Osteocyte (in vitro differentiated cells): ENCODE measurements at regions not wholly inside any gene's neighbourhood (a gene's known extent, or its start where the extent isn't known, plus 50 kb on each side); places are given as distances from the start of the nearest gene placed in this dataset.

ENCODE experiments used
- DNase-seq: peaks from one replicate; pipeline ENCODE4 v3.0.0; 2021; ENCODE audit warnings: mixed read lengths; ENCODE audit not compliant: unreplicated experiment; ENCODE audit errors: extremely low spot score
- H3K27ac Mint-ChIP-seq: one replicate; pipeline ENCODE4 v1.8.0; 2021; ENCODE audit warnings: mild to moderate bottlenecking, mixed read lengths; ENCODE audit not compliant: unreplicated experiment
- H3K27me3 Mint-ChIP-seq: one replicate; pipeline ENCODE4 v1.8.0; 2021; ENCODE audit warnings: mixed read lengths; ENCODE audit not compliant: unreplicated experiment
- H3K36me3 Mint-ChIP-seq: one replicate; pipeline ENCODE4 v1.8.0; 2021; ENCODE audit warnings: mixed read lengths; ENCODE audit not compliant: unreplicated experiment
- H3K4me1 Mint-ChIP-seq: one replicate; pipeline ENCODE4 v1.8.0; 2021; ENCODE audit warnings: mixed read lengths; ENCODE audit not compliant: unreplicated experiment
- H3K4me3 Mint-ChIP-seq: one replicate; pipeline ENCODE4 v1.8.0; 2021; ENCODE audit warnings: mild to moderate bottlenecking, moderate library complexity, mixed read lengths; ENCODE audit not compliant: unreplicated experiment
- H3K9me3 Mint-ChIP-seq: one replicate; pipeline ENCODE4 v1.8.0; 2021; ENCODE audit warnings: mixed read lengths; ENCODE audit not compliant: unreplicated experiment
- TF ChIP-seq, protein P1 (sequence below): fragments of 200-600 bp; sonication (generic); IDR thresholded peaks from 2 replicates; pipeline ENCODE4 v1.5.0; 2021; ENCODE audit warnings: antibody characterized with exemption, mild to moderate bottlenecking, moderate library complexity

DNA sequence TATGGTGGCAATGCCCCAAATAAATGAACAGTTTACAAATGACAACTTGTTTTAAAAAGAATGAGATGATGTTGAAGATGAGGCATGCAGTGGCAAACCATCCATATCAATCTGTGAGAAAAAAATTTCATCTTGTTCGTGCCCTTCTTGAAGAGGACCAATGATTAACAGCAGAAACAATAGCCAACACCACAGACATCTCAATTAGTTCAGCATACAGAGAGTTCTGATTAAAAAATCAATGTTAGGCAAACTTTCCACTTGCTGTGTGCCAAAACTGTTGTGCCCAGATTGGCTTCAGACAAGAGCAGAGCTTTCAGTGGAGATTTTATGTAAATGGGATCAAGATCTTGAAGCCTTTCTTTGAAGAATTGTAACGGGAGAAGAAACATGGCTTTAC lies 329.9 kb downstream of the BMP4 start:
- no peaks in the 10 kb centered on the region for H3K9me3 Mint-ChIP-seq
- peaks cover 26% of the 10 kb centered on the region for H3K27me3 Mint-ChIP-seq
- H3K4me3 Mint-ChIP-seq = no peak overlapping the region
- TF ChIP-seq, protein P1, sequence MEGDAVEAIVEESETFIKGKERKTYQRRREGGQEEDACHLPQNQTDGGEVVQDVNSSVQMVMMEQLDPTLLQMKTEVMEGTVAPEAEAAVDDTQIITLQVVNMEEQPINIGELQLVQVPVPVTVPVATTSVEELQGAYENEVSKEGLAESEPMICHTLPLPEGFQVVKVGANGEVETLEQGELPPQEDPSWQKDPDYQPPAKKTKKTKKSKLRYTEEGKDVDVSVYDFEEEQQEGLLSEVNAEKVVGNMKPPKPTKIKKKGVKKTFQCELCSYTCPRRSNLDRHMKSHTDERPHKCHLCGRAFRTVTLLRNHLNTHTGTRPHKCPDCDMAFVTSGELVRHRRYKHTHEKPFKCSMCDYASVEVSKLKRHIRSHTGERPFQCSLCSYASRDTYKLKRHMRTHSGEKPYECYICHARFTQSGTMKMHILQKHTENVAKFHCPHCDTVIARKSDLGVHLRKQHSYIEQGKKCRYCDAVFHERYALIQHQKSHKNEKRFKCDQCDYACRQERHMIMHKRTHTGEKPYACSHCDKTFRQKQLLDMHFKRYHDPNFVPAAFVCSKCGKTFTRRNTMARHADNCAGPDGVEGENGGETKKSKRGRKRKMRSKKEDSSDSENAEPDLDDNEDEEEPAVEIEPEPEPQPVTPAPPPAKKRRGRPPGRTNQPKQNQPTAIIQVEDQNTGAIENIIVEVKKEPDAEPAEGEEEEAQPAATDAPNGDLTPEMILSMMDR = no peak
- H3K27ac Mint-ChIP-seq = no peak overlapping the region
- peaks cover 15% of the 10 kb centered on the region for H3K4me1 Mint-ChIP-seq
- H3K36me3 Mint-ChIP-seq = no peaks in the 10 kb centered on the region
- no peak for DNase-seq

DNA sequence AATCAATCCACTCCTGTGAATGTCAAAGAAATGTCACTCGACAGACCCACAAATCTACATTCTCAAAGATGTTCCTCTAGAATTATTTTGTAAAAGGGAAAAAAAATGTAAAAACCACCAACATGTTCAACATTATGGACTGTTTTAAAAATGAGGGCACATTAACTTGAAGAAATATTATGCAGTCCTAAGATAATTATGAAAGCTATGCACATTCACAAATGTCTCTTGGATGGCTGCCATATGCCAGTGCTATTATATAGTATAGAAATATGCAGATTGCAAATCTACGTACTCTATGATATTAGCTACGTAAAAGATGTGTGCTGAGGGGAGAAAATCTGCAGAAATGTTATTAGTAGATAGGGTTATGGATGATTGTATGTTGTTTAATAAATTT lies 334.2 kb downstream of the BMP4 start:
- TF ChIP-seq, protein P1 = no peak
- no peak overlapping the region for H3K4me3 Mint-ChIP-seq
- peaks cover 20% of the 10 kb centered on the region for H3K27me3 Mint-ChIP-seq
- H3K4me1 Mint-ChIP-seq = peaks cover 33% of the 10 kb centered on the region
- peak overlapping the region; percentile 23 for H3K27ac Mint-ChIP-seq
- no peak for DNase-seq
- H3K9me3 Mint-ChIP-seq = no peaks in the 10 kb centered on the region
- no peaks in the 10 kb centered on the region for H3K36me3 Mint-ChIP-seq

DNA sequence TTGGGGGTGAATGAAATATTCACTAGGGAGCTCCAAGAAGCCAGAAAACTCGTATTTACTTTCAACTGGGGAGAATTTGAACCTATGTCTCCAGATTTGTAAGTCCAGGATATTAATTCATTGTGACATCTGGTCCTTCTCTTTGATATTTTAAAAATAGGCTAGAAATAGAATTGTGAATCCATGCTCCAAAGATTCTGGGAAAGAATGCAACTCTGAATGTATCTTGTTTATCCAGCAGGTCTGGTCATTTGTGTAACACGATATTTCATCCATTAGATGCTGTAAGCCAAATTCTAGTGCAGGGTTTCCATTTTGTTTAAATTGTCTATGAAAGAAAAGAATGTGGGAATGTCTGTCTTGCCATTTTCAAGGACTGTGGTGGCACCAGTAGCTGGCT lies 334.7 kb downstream of the BMP4 start:
- peak overlapping the region; percentile 38 for H3K27ac Mint-ChIP-seq
- H3K36me3 Mint-ChIP-seq = no peaks in the 10 kb centered on the region
- H3K4me1 Mint-ChIP-seq = peaks cover 33% of the 10 kb centered on the region
- peaks cover 19% of the 10 kb centered on the region for H3K27me3 Mint-ChIP-seq
- H3K9me3 Mint-ChIP-seq = no peaks in the 10 kb centered on the region
- TF ChIP-seq, protein P1 = no peak
- no peak overlapping the region for H3K4me3 Mint-ChIP-seq
- DNase-seq = no peak

DNA sequence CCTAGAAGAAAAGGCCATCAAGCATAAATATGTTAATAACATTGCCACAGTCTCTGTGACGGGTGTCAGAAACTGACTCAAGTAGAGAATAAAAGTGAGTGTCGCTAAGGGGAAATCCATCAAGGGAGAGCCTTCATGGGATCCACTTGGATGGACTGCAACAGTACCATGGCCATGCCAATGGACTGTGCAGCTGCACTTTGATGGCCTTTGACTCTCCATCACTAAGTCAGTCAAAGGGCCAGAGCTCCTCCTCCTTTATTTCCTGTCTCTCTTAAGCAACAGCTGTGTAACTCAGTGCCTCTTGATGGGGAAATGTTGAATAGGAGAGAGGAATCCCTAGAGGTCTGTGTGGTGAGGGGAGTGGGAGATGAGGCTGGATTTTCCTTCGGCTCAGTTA lies 335.2 kb downstream of the BMP4 start:
- no peak for DNase-seq
- peak overlapping the region; percentile 38 for H3K27ac Mint-ChIP-seq
- no peaks in the 10 kb centered on the region for H3K36me3 Mint-ChIP-seq
- H3K4me1 Mint-ChIP-seq = peaks cover 33% of the 10 kb centered on the region
- peaks cover 14% of the 10 kb centered on the region for H3K27me3 Mint-ChIP-seq
- H3K4me3 Mint-ChIP-seq = no peak overlapping the region
- TF ChIP-seq, protein P1 = no peak
- H3K9me3 Mint-ChIP-seq = no peaks in the 10 kb centered on the region

DNA sequence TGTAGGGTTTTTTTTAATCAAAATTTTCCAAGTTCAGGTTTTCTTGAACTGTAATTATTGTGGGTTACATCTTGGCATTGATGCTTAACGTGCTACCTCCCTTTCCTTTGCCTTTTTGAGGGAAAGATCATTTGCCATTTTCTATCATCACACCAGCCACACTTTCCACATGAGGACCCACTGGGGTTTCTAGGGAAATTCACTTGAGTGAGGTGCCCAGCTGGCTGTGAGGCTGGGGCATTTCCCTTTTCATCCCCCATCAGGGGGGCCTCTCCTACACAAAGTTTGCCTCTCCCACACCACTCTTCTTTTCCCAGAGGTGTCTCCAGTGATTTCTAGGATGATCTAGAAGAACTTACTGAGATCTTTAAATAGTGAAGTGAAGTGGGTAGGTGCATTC lies 335.7 kb downstream of the BMP4 start:
- Mint-ChIP-seq H3K27me3 (peaks cover 13% of the 10 kb centered on the region), H3K36me3 (no peaks in the 10 kb centered on the region), H3K9me3 (no peaks in the 10 kb centered on the region), H3K4me1 (peaks cover 33% of the 10 kb centered on the region), H3K4me3 (no peak overlapping the region), H3K27ac (no peak overlapping the region)
- TF ChIP-seq, protein P1 = no peak
- DNase-seq = no peak
